ENCODE measurements at regions not wholly inside any gene's neighbourhood (a gene's known extent, or its start where the extent isn't known, plus 50 kb on each side); places are given as distances from the start of the nearest gene placed in this dataset.

- no peak for DNase-seq (ENCODE audit: low spot score)
- CTCF ChIA-PET = no interaction called here
- H3K4me1 ChIP-seq (ENCODE audit: insufficient read depth, low read length, poor library complexity, severe bottlenecking) = no peaks in the 10 kb centered on the region
- POLR2A ChIA-PET (ENCODE audit: low non-redundant PET) = no interaction called here
- H3K36me3 ChIP-seq (ENCODE audit: insufficient read depth, low read length, poor library complexity, severe bottlenecking) = no peaks in the 10 kb centered on the region
- no peaks in the 10 kb centered on the region for H3K9me3 ChIP-seq (ENCODE audit: low read depth, low read length, poor library complexity, severe bottlenecking)
- H3K27me3 ChIP-seq (replicated peaks; ENCODE audit: insufficient read depth, low read depth, low read length, poor library complexity) = peaks cover 47% of the 10 kb centered on the region
- H3K4me3 ChIP-seq (ENCODE audit: low read depth, low read length, poor library complexity, severe bottlenecking) = no peak overlapping the region
- BruUV-seq (replicated peaks) = no TSS peak
- no peak overlapping the region for H3K27ac ChIP-seq (ENCODE audit: low read depth, low read length, poor library complexity, severe bottlenecking)
- intact Hi-C loops (cut with micrococcal nuclease; ENCODE audit: unreplicated experiment) = no loop called here
- TF ChIP-seq CTCF (conservative IDR thresholded peaks at IDR 0.05; ENCODE audit: low read depth, low read length) (no peak), EZH2 (IDR thresholded peaks at IDR 0.05; ENCODE audit: borderline replicate concordance, low read depth, low read length, poor library complexity, severe bottlenecking) (no peak)
These were observed 528.7 kb upstream of the TRPC7 start for GRCh38 chr5:136894070-136894469.

- no peak overlapping the region for H3K4me3 ChIP-seq (ENCODE audit: low read depth, low read length, poor library complexity, severe bottlenecking)
- no peak for DNase-seq (ENCODE audit: low spot score)
- ChIA-PET CTCF (no interaction called here), POLR2A (ENCODE audit: low non-redundant PET) (no interaction called here)
- H3K27me3 ChIP-seq (replicated peaks; ENCODE audit: insufficient read depth, low read depth, low read length, poor library complexity) = peaks cover 64% of the 10 kb centered on the region
- no peak overlapping the region for H3K27ac ChIP-seq (ENCODE audit: low read depth, low read length, poor library complexity, severe bottlenecking)
- TF ChIP-seq CTCF (conservative IDR thresholded peaks at IDR 0.05; ENCODE audit: low read depth, low read length) (no peak), EZH2 (IDR thresholded peaks at IDR 0.05; ENCODE audit: borderline replicate concordance, low read depth, low read length, poor library complexity, severe bottlenecking) (no peak)
- intact Hi-C loops (cut with micrococcal nuclease; ENCODE audit: unreplicated experiment) = no loop called here
- H3K9me3 ChIP-seq (ENCODE audit: low read depth, low read length, poor library complexity, severe bottlenecking) = no peaks in the 10 kb centered on the region
- H3K4me1 ChIP-seq (ENCODE audit: insufficient read depth, low read length, poor library complexity, severe bottlenecking) = no peaks in the 10 kb centered on the region
- BruUV-seq (replicated peaks) = no TSS peak
- H3K36me3 ChIP-seq (ENCODE audit: insufficient read depth, low read length, poor library complexity, severe bottlenecking) = no peaks in the 10 kb centered on the region
These were observed 526.7 kb upstream of the TRPC7 start for GRCh38 chr5:136892000-136892399.

- no peak overlapping the region for H3K27ac ChIP-seq (ENCODE audit: low read depth, low read length, poor library complexity, severe bottlenecking)
- ChIA-PET CTCF (no interaction called here), POLR2A (ENCODE audit: low non-redundant PET) (no interaction called here)
- intact Hi-C loops (cut with micrococcal nuclease; ENCODE audit: unreplicated experiment) = no loop called here
- H3K4me1 ChIP-seq (ENCODE audit: insufficient read depth, low read length, poor library complexity, severe bottlenecking) = no peaks in the 10 kb centered on the region
- DNase-seq (ENCODE audit: low spot score) = no peak
- H3K9me3 ChIP-seq (ENCODE audit: low read depth, low read length, poor library complexity, severe bottlenecking) = no peaks in the 10 kb centered on the region
- H3K36me3 ChIP-seq (ENCODE audit: insufficient read depth, low read length, poor library complexity, severe bottlenecking) = no peaks in the 10 kb centered on the region
- H3K4me3 ChIP-seq (ENCODE audit: low read depth, low read length, poor library complexity, severe bottlenecking) = no peak overlapping the region
- BruUV-seq (replicated peaks) = no TSS peak
- H3K27me3 ChIP-seq (replicated peaks; ENCODE audit: insufficient read depth, low read depth, low read length, poor library complexity) = peaks cover 70% of the 10 kb centered on the region
- no peak for TF ChIP-seq CTCF (conservative IDR thresholded peaks at IDR 0.05; ENCODE audit: low read depth, low read length)
- no peak for TF ChIP-seq EZH2 (IDR thresholded peaks at IDR 0.05; ENCODE audit: borderline replicate concordance, low read depth, low read length, poor library complexity, severe bottlenecking)
These were observed 526.0 kb upstream of the TRPC7 start for GRCh38 chr5:136891175-136891972.

Measured in A673 (cell line).